Tibial nerve (tissue), 4 donors: ENCODE measurements at regions not wholly inside any gene's neighbourhood (a gene's known extent, or its start where the extent isn't known, plus 50 kb on each side); places are given as distances from the start of the nearest gene placed in this dataset.

Experiments
- DNase-seq, 2 donors: peaks; one replicate each; pipeline ENCODE4 v3.0.0-alpha.2; 2019; ENCODE audit warnings: low spot score in 2 of 2
- H3K27ac ChIP-seq, 4 donors: fragments of 200-600 bp; sonication (generic) in 3 of 4; one replicate each; pipeline ENCODE4 v1.5.1; 2017 to 2019; ENCODE audit warnings: mild to moderate bottlenecking in 1 of 4
- H3K27me3 ChIP-seq, 2 donors: fragments of 200-600 bp; sonication (generic) in 1 of 2; one replicate each; pipeline versions ENCODE4 v1.5.1 to v1.6.0; 2017 to 2019
- H3K36me3 ChIP-seq, 3 donors: fragments of 200-600 bp; sonication (generic); one replicate each; pipeline ENCODE4 v1.5.1; 2018 to 2019
- H3K4me1 ChIP-seq, 4 donors: fragments of 200-600 bp; sonication (generic) in 3 of 4; one replicate each; pipeline ENCODE4 v1.5.1; 2017 to 2019
- H3K4me3 ChIP-seq, 4 donors: fragments of 200-600 bp; sonication (generic) in 3 of 4; one replicate each; pipeline ENCODE4 v1.5.1; 2017 to 2019; ENCODE audit warnings: mild to moderate bottlenecking in 1 of 4, moderate library complexity in 1 of 4
- H3K9me3 ChIP-seq, 4 donors: fragments of 200-600 bp; sonication (generic) in 3 of 4; one replicate each; pipeline ENCODE4 v1.5.1; 2017 to 2019
- EP300 ChIP-seq, 2 donors: sonication (generic); formaldehyde crosslinking; IDR thresholded peaks; one replicate each; pipeline ENCODE4 v1.6.1; 2017; ENCODE audit warnings: antibody characterized with exemption in 2 of 2, mild to moderate bottlenecking in 1 of 2
- POLR2A ChIP-seq, 2 donors: fragments of 450-650 bp; IDR thresholded peaks; one replicate each; pipeline ENCODE4 v1.6.1; 2017; ENCODE audit warnings: antibody characterized with exemption in 2 of 2, mild to moderate bottlenecking in 2 of 2, moderate library complexity in 2 of 2
- WGBS, 2 donors: methylation state at CpG; one replicate each; pipeline ENCODE4 v1.1.5; 2018; 5-methylcytosine and 5-hydroxymethylcytosine counted together
- TF ChIP-seq, protein P1 (sequence below), 5 experiments: fragments of 200-600 bp in 3 of 5; fragments of 450-650 bp in 2 of 5; sonication (generic) in 3 of 5; IDR thresholded peaks; one replicate each; pipeline ENCODE4 v1.5.1; 2016 to 2019; ENCODE audit warnings: antibody characterized with exemption in 5 of 5, mild to moderate bottlenecking in 3 of 5, moderate library complexity in 2 of 5

DNA sequence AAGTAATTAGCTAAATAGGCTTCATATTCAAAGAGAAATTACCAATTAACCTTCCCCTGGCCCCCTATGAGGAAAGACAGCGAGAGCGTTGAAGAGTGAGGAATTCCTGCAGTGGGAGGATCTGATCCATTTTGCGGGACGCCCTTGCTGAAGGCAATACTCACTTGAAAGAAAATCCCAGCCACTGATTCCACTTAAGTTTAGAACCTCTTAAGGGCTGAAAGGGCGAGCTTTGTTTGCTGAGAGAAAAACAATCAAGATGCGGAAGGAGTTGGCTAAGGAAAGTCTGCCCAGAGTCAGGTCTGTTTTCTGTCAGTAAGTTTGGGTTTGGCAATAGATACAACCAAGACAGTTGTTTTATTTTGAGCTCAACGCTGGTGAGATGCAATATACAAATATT, 102.8 kb upstream of the GBE1 start:
- TF ChIP-seq POLR2A (IDR thresholded peaks at IDR 0.05) (no peak), EP300 (IDR thresholded peaks at IDR 0.05) (no peak)
- TF ChIP-seq, protein P1, sequence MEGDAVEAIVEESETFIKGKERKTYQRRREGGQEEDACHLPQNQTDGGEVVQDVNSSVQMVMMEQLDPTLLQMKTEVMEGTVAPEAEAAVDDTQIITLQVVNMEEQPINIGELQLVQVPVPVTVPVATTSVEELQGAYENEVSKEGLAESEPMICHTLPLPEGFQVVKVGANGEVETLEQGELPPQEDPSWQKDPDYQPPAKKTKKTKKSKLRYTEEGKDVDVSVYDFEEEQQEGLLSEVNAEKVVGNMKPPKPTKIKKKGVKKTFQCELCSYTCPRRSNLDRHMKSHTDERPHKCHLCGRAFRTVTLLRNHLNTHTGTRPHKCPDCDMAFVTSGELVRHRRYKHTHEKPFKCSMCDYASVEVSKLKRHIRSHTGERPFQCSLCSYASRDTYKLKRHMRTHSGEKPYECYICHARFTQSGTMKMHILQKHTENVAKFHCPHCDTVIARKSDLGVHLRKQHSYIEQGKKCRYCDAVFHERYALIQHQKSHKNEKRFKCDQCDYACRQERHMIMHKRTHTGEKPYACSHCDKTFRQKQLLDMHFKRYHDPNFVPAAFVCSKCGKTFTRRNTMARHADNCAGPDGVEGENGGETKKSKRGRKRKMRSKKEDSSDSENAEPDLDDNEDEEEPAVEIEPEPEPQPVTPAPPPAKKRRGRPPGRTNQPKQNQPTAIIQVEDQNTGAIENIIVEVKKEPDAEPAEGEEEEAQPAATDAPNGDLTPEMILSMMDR (IDR thresholded peaks at IDR 0.05), result no peak
- Histone ChIP-seq H3K36me3 (no peaks in the 10 kb centered on the region), H3K4me3 (no peak overlapping the region), H3K27me3 (no peaks in the 10 kb centered on the region), H3K27ac (no peak overlapping the region), H3K4me1 (no peaks in the 10 kb centered on the region), H3K9me3 (no peaks in the 10 kb centered on the region)
- WGBS, 2 donors, result 50% methylated on average over 7 of the region's 7 CpGs
- no peak for DNase-seq

DNA sequence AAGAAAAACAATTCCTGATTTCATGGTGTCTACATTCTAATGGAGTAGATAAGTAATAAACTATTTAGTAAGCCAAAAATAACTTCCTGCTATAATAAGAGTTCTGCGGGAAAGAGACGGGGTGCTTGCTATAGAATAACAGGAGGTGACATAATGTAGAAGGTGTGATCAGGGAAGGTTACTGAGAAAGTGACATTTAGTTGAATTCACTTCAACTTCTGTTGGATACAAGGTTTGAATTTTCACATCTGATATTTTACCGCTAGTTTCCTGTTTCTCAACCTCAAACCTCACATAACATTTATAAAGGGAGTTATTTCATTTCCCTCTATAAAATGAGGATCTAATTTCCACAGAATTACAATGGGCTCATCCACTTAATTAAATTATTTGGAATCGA, 102.3 kb upstream of the GBE1 start:
- no peaks in the 10 kb centered on the region for H3K4me1 ChIP-seq
- H3K36me3 ChIP-seq, result no peaks in the 10 kb centered on the region
- H3K27me3 ChIP-seq, result no peaks in the 10 kb centered on the region
- no peaks in the 10 kb centered on the region for H3K9me3 ChIP-seq
- no peak for TF ChIP-seq POLR2A (IDR thresholded peaks at IDR 0.05)
- TF ChIP-seq, protein P1 (IDR thresholded peaks at IDR 0.05), result no peak
- no peak for TF ChIP-seq EP300 (IDR thresholded peaks at IDR 0.05)
- no peak for DNase-seq
- 61 to 70% methylated on average over 4 of the region's 4 CpGs for WGBS, 2 donors
- H3K27ac ChIP-seq, result no peak overlapping the region
- no peak overlapping the region for H3K4me3 ChIP-seq

DNA sequence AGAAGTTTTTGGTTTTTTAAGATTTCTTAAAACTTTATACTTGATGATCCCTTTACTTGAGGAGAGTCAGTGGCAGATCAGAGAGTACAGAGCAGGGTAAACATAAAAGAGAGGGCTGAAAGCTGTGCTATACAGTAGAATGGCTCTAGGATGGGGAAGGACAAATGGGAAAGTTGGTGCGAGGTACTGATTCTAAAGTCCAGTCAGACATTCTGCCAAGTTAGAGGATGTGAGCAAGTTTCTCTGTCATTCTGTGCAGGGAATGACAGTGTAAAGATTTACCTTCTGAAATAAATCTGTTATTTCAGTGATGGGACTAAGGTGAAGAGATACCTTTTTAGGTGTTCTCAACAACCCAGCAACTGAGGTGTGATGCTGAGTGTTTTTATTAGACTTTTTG, 100.1 kb upstream of the GBE1 start:
- Histone ChIP-seq H3K36me3 (no peaks in the 10 kb centered on the region), H3K4me1 (no peaks in the 10 kb centered on the region), H3K27ac (no peak overlapping the region), H3K27me3 (no peaks in the 10 kb centered on the region), H3K4me3 (no peak overlapping the region), H3K9me3 (no peaks in the 10 kb centered on the region)
- TF ChIP-seq, protein P1 (IDR thresholded peaks at IDR 0.05), result no peak
- TF ChIP-seq EP300 (IDR thresholded peaks at IDR 0.05) (no peak), POLR2A (IDR thresholded peaks at IDR 0.05) (no peak)
- DNase-seq, result no peak
- 92 to 100% methylated on average over 1 of the region's 1 CpG for whole genome bisulfite sequencing, 2 donors

DNA sequence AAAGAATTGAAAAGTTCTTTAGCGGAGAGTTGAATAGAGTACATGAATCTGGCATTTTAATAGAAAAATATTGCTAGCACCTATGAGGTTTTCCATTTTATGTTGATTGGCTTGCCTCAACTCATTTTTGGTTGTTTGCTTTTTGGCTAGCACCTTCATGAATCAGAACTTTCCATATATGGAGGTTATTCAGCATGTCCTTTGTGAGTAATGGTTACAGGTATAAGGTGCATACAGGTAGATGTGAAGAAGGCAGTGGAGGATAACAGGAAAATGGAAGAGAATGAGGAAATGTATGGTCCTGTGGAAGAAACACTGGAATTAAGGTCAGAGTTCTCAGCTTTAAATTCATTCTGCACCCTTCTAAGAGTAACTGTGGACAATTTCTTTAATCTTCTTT, 98.1 kb upstream of the GBE1 start:
- Histone ChIP-seq H3K4me3 (no peak overlapping the region), H3K9me3 (no peaks in the 10 kb centered on the region), H3K27ac (no peak overlapping the region), H3K27me3 (no peaks in the 10 kb centered on the region), H3K4me1 (no peaks in the 10 kb centered on the region), H3K36me3 (no peaks in the 10 kb centered on the region)
- TF ChIP-seq, protein P1 (IDR thresholded peaks at IDR 0.05), result no peak
- TF ChIP-seq EP300 (IDR thresholded peaks at IDR 0.05), result no peak
- no peak for TF ChIP-seq POLR2A (IDR thresholded peaks at IDR 0.05)
- DNase-seq, result no peak
- WGBS, 2 donors, result 96 to 98% methylated on average over 1 of the region's 1 CpG

DNA sequence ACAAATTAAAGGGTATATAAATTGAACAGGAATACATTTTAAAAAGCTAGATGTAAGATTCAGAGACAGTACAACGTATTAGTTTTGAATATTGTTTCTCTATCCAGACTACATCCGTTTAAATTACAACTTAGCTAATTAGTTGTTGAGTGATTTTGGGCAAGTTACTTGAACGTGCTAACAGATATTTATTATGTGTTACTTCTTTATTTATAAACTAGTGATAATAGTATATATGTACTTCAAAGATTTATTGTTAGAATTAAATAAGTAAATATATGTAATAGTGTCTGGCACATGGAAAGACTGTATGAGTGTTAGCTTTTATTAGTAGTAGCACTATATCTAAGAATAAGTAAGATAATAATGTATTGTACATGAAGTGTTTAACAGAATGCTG, 92.0 kb upstream of the GBE1 start:
- H3K9me3 ChIP-seq, result no peaks in the 10 kb centered on the region
- TF ChIP-seq EP300 (IDR thresholded peaks at IDR 0.05), result no peak
- TF ChIP-seq, protein P1 (IDR thresholded peaks at IDR 0.05), result no peak
- TF ChIP-seq POLR2A (IDR thresholded peaks at IDR 0.05), result no peak
- no peak overlapping the region for H3K4me3 ChIP-seq
- no peaks in the 10 kb centered on the region for H3K4me1 ChIP-seq
- H3K27me3 ChIP-seq, result no peaks in the 10 kb centered on the region
- WGBS, 2 donors, result 85 to 89% methylated on average over 3 of the region's 3 CpGs
- no peaks in the 10 kb centered on the region for H3K36me3 ChIP-seq
- no peak overlapping the region for H3K27ac ChIP-seq
- DNase-seq, result no peak
